ENCODE measurements at regions not wholly inside any gene's neighbourhood (a gene's known extent, or its start where the extent isn't known, plus 50 kb on each side); places are given as distances from the start of the nearest gene placed in this dataset.
"Not testable (repeated sequence)": the region's sequence is repeated elsewhere in the genome, so short reads cannot be mapped to it uniquely, and the experiment has no call there.

DNA sequence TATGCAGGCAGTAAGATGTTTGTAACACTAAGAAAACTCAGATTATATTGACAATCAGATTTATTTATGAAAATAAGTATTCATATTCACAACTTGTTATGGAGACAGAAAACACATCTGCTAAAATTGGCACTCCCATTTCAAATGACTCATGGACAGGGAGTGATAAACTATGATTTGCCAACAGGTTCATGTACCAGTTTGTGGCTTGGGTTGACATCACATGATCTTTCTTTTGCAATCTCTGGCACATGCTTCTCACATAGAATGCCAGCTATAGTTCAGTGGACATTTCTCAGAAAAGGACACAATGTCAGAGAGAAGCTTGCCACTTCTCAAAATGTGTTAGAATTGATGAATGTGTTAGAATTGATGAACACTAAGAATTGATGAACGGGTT, 663.2 kb upstream of the ANKRD30A start:
- TF ChIP-seq, protein P1, sequence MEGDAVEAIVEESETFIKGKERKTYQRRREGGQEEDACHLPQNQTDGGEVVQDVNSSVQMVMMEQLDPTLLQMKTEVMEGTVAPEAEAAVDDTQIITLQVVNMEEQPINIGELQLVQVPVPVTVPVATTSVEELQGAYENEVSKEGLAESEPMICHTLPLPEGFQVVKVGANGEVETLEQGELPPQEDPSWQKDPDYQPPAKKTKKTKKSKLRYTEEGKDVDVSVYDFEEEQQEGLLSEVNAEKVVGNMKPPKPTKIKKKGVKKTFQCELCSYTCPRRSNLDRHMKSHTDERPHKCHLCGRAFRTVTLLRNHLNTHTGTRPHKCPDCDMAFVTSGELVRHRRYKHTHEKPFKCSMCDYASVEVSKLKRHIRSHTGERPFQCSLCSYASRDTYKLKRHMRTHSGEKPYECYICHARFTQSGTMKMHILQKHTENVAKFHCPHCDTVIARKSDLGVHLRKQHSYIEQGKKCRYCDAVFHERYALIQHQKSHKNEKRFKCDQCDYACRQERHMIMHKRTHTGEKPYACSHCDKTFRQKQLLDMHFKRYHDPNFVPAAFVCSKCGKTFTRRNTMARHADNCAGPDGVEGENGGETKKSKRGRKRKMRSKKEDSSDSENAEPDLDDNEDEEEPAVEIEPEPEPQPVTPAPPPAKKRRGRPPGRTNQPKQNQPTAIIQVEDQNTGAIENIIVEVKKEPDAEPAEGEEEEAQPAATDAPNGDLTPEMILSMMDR (IDR thresholded peaks at IDR 0.05): no peak
- POLR2A ChIA-PET: no interaction called here
- intact Hi-C loops (cut with micrococcal nuclease): no loop called here
- Mint-ChIP-seq H3K27ac (no peak overlapping the region), H3K4me1 (ENCODE audit: low read depth) (no peaks in the 10 kb centered on the region), H3K4me3 (no peak overlapping the region), H3K36me3 (ENCODE audit: low read depth) (no peaks in the 10 kb centered on the region), H3K27me3 (no peaks in the 10 kb centered on the region), H3K9me3 (peaks cover 16% of the 10 kb centered on the region)
- DNase-seq (no peak), ATAC-seq (no peak)
- CTCF ChIA-PET: no interaction called here

DNA sequence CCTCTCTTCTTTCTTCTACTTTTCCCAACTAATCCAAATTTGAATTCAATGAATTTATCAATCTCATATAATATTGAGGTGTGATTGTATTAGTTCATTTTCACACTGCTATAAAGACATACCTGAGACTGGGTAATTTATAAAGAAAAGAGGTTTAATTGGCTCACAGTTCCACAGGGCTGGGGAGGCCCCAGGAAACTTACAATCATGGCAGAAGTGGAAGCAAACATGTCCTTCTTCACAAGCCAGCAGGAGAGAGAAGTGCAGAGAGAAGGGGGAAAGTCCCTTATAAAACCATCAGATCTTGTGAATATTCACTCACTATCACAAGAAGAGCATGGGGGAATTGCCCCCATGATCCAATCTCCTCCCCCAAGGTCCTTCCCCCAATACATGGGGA, 667.0 kb upstream of the ANKRD30A start:
- H3K4me1 Mint-ChIP-seq (ENCODE audit: low read depth); ATAC-seq; H3K4me3 Mint-ChIP-seq; H3K27me3 Mint-ChIP-seq; H3K36me3 Mint-ChIP-seq (ENCODE audit: low read depth); H3K27ac Mint-ChIP-seq; intact Hi-C loops (cut with micrococcal nuclease); POLR2A ChIA-PET; CTCF ChIA-PET; DNase-seq: not testable (repeated sequence)
- peaks cover 18% of the 10 kb centered on the region for H3K9me3 Mint-ChIP-seq

DNA sequence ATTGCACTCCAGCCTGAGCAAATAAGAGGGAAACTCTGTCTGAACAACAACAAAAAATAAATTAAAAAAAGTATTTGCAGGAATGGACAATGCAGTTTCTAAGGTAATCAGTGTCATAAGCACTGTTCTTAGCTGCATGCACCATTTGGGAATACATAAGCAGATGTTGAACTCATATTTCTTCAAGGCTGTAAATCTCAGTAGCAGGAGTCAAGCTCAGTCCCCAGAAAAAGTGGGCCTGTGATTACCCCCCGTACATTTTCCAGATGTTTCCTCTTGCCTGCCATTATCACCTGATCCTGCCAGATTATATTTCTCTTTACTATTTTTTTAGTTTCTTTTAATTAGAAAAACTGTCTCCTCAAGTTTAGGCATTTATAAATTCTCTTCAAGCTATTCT, 667.6 kb upstream of the ANKRD30A start:
- Mint-ChIP-seq H3K9me3 (peaks cover 18% of the 10 kb centered on the region), H3K36me3 (ENCODE audit: low read depth) (no peaks in the 10 kb centered on the region)
- TF ChIP-seq, protein P1 (IDR thresholded peaks at IDR 0.05): no peak

DNA sequence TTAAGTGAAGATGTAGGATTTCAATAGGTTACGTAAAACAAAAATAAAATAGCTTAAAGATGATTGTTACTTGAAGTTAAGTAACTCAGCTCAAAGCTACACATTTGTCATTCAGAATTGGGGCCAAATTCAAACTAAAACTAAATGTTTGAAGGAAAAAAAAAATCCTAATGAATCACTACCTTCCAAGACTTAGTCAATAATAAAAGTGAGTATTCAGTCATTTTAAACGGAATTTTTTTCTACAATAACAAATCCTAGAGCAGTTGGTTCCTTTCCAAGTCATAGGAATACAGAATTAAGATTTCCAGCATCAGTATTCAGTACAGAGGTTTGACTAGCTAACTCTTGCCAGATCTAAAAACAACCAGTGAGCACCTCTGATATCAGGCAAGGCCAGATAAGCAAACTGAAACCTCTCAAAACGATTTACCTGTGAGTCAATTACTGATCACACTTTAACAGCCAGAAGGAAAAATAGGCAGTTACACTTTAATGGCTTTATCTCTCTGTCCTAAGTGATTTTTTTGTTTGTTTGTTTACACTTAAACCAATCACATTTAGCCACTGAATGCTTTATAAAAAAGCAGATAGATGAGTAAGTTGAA, 669.8 kb upstream of the ANKRD30A start:
- H3K36me3 Mint-ChIP-seq (ENCODE audit: low read depth): no peaks in the 10 kb centered on the region
- ChIA-PET CTCF (no interaction called here), POLR2A (no interaction called here)
- TF ChIP-seq, protein P1 (IDR thresholded peaks at IDR 0.05): no peak
- ATAC-seq (no peak), DNase-seq (no peak)
- peaks cover 13% of the 10 kb centered on the region for H3K9me3 Mint-ChIP-seq
- no peaks in the 10 kb centered on the region for H3K4me1 Mint-ChIP-seq (ENCODE audit: low read depth)
- H3K4me3 Mint-ChIP-seq: no peak overlapping the region
- H3K27me3 Mint-ChIP-seq: no peaks in the 10 kb centered on the region
- intact Hi-C loops (cut with micrococcal nuclease): no loop called here
- H3K27ac Mint-ChIP-seq: no peak overlapping the region

More for the DNA sequence above, 667.6 kb upstream of the ANKRD30A start:
- ChIA-PET POLR2A (no interaction called here), CTCF (no interaction called here)
- intact Hi-C loops (cut with micrococcal nuclease): no loop called here
- ATAC-seq (no peak), DNase-seq (no peak)
- H3K27me3 Mint-ChIP-seq: no peaks in the 10 kb centered on the region
- no peak overlapping the region for H3K4me3 Mint-ChIP-seq
- H3K27ac Mint-ChIP-seq: no peak overlapping the region
- no peaks in the 10 kb centered on the region for H3K4me1 Mint-ChIP-seq (ENCODE audit: low read depth)

DNA sequence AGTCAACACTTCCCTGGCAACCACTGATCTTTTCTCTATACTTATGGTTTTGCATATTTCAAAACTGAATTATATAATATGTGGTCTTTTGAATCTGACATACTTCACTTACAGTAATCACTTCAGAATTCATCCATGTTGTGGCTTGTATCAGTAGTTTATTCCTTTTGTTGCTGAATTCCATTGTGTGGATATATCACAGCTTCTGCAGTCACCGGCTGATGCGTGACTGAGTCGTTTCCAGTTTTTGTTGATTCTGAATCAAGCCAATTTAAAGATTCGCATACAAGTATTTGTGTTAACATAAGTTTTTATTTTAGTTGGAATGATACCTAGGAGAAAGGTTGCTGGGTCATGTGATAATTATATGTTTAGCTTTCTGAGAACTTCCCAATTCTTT, 672.5 kb upstream of the ANKRD30A start:
- DNase-seq (no peak), ATAC-seq (no peak)
- H3K4me3 Mint-ChIP-seq: no peak overlapping the region
- POLR2A ChIA-PET: no interaction called here
- CTCF ChIA-PET: no interaction called here
- intact Hi-C loops (cut with micrococcal nuclease): no loop called here
- TF ChIP-seq, protein P1 (IDR thresholded peaks at IDR 0.05): no peak
- H3K27ac Mint-ChIP-seq: no peak overlapping the region
- peaks cover 7% of the 10 kb centered on the region for H3K9me3 Mint-ChIP-seq
- H3K4me1 Mint-ChIP-seq (ENCODE audit: low read depth): no peaks in the 10 kb centered on the region
- no peaks in the 10 kb centered on the region for H3K27me3 Mint-ChIP-seq
- no peaks in the 10 kb centered on the region for H3K36me3 Mint-ChIP-seq (ENCODE audit: low read depth)
